ENCODE measurements at regions not wholly inside any gene's neighbourhood (a gene's known extent, or its start where the extent isn't known, plus 50 kb on each side); places are given as distances from the start of the nearest gene placed in this dataset. TPM values are rescaled to one million over a fixed set of nuclear protein-coding genes. Genes with fewer than 3 reads are reported as not detected.
"Not testable (repeated sequence)": the region's sequence is repeated elsewhere in the genome, so short reads cannot be mapped to it uniquely, and the experiment has no call there.

DNA sequence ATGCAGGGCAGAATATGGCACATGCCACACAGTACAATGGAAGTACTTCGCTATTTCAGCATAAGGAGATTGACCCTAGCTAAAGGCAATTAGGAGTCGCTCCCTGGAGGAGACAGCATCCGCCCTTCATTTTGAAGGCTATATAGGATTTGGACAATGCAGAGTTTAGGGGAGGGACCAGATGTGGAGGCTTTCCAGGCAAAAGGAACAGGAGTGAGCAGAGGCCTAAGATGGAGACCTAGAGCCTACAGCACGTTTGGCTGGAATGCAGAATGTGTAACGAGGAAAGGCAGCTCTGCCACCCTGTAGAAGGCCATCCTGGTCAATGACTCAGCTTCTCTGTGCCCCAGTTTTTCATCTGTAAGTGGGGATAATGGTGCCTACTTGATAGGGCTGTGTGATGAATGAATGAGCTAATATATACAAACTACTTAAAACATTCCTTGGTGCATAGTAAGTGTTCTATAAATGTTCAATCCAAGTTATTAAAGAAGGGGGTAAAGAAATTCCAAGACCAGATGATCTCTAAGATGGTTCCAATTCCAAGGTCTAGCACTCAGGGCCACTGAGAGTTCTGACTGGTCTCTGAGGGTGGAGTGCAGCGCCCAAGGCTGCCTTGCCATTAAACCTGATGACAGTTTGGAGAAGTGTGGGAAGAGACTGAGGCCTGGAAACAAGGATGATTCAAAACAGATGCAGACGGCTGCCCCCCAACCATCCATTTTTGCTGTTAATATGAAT lies 54.3 kb upstream of the FRMD6 start:
- TF ChIP-seq, protein P1, sequence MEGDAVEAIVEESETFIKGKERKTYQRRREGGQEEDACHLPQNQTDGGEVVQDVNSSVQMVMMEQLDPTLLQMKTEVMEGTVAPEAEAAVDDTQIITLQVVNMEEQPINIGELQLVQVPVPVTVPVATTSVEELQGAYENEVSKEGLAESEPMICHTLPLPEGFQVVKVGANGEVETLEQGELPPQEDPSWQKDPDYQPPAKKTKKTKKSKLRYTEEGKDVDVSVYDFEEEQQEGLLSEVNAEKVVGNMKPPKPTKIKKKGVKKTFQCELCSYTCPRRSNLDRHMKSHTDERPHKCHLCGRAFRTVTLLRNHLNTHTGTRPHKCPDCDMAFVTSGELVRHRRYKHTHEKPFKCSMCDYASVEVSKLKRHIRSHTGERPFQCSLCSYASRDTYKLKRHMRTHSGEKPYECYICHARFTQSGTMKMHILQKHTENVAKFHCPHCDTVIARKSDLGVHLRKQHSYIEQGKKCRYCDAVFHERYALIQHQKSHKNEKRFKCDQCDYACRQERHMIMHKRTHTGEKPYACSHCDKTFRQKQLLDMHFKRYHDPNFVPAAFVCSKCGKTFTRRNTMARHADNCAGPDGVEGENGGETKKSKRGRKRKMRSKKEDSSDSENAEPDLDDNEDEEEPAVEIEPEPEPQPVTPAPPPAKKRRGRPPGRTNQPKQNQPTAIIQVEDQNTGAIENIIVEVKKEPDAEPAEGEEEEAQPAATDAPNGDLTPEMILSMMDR (IDR thresholded peaks at IDR 0.05; ENCODE audit: insufficient read depth, low read depth, low read length) = no peak
- Histone ChIP-seq H3K4me3 (ENCODE audit: low read depth, low read length) (no peak overlapping the region), H3K27me3 (ENCODE audit: control insufficient read depth, insufficient read depth, low read length) (no peaks in the 10 kb centered on the region), H3K36me3 (ENCODE audit: control insufficient read depth, insufficient read depth, low read length) (no peaks in the 10 kb centered on the region)
- CTCF ChIA-PET = interaction anchor here (0.6 to 1.6 kb wide), 4 partner anchors 43 to 314 kb away, joined by 3 to 5 read pairs (median 4); no protein-coding TSS in a partner anchor
- POLR2A ChIA-PET = interaction anchor here (0.6 to 1.5 kb wide), 4 partner anchors 19 to 305 kb away, joined by 3 read pairs; partner anchors contain the start of gene FRMD6
- DNase-seq (ENCODE audit: low read depth) = peak; percentile 88

DNA sequence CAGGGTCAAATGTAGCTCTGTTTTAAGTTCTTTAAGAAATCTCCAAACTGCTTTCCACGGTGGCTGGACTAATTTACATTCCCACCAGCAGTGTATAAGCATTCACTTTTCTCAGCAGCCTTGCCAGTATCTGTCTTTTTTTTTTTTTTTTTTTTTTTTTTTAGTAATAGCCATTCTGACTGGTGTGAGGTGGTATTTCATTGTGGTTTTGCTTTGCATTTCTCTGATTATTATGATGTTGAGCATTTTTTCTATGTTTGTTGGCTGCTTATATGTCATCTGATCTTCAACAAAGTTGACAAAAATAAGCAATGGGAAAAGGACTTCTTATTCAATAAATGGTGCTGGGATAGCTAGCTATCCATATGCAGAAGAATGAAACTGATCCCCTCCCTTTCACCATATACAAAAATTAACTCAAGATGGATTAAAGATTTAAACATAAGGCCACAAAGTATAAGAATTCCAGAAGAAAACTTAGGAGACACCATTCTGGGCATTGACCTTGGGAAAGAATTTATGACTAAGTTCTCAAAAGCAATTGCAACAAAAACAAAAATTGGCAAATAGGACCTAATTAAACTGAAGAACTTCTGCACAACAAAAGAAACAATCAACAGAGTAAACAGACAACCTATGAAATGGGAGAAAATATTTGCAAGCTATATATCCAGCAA lies 52.6 kb upstream of the FRMD6 start:
- DNase-seq (ENCODE audit: low read depth) = peak; percentile 75
- not testable (repeated sequence) for H3K4me3 ChIP-seq (ENCODE audit: low read depth, low read length); H3K27me3 ChIP-seq (ENCODE audit: control insufficient read depth, insufficient read depth, low read length); H3K36me3 ChIP-seq (ENCODE audit: control insufficient read depth, insufficient read depth, low read length)
- CTCF ChIA-PET = interaction anchor here (1.6 kb wide), 1 partner anchor 177 kb away, joined by 4 read pairs; no protein-coding TSS in a partner anchor
- POLR2A ChIA-PET = interaction anchor here (0.7 kb wide), 1 partner anchor 109 kb away, joined by 9 read pairs; no protein-coding TSS in a partner anchor

DNA sequence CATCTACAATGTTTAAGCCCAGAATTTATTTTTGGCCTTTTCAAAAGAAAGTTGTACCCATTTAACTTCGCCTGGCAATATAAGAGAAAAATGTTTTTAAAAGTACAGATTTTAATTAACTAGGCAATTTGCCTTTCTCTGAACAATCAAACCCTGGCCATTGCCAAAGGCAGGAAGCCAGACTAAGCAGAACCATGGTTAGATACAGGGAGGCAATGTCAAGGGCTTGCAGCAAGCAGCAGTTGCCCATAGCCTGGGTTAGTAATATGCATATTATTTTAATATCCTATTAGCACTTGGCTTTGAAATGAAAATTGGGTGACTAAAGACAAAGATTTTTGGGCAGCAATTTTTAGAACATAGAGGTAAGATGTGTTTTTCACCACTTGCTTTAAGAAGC lies 51.1 kb upstream of the FRMD6 start:
- TF ChIP-seq, protein P1 (IDR thresholded peaks at IDR 0.05; ENCODE audit: insufficient read depth, low read depth, low read length) = no peak
- no peaks in the 10 kb centered on the region for H3K27me3 ChIP-seq (ENCODE audit: control insufficient read depth, insufficient read depth, low read length)
- no peak for DNase-seq (ENCODE audit: low read depth)
- POLR2A ChIA-PET = no interaction called here
- CTCF ChIA-PET = interaction anchor here (1.2 to 1.7 kb wide), 2 partner anchors 19 to 79 kb away, joined by 4 read pairs; no protein-coding TSS in a partner anchor
- H3K36me3 ChIP-seq (ENCODE audit: control insufficient read depth, insufficient read depth, low read length) = no peaks in the 10 kb centered on the region
- H3K4me3 ChIP-seq (ENCODE audit: low read depth, low read length) = no peak overlapping the region

Small RNAs in the stretch of these regions (small RNA-seq; reads per million reads assigned to genes)
- not detected for gene RNU6-1291P (ENCODE audit: insufficient read length, low read depth, low replicate concordance)

Data from BJ (cell line).